ENCODE measurements at regions not wholly inside any gene's neighbourhood (a gene's known extent, or its start where the extent isn't known, plus 50 kb on each side); places are given as distances from the start of the nearest gene placed in this dataset.
A peak's percentile ranks its signal among the peaks of the same experiment; 100 is the strongest.

- TF ChIP-seq CTCF (IDR thresholded peaks at IDR 0.05) = no peak
- DNase-seq (ENCODE audit: low spot score) = no peak
- Histone ChIP-seq H3K9me3 (no peaks in the 10 kb centered on the region), H3K27ac (no peak overlapping the region), H3K36me3 (no peaks in the 10 kb centered on the region), H3K4me3 (no peak overlapping the region), H3K27me3 (no peaks in the 10 kb centered on the region), H3K4me1 (no peaks in the 10 kb centered on the region)
Measured at GRCh38 chr5:135253601-135254178, 145.3 kb downstream of the MACROH2A1 start.

- no peaks in the 10 kb centered on the region for H3K36me3 ChIP-seq
- H3K4me1 ChIP-seq = peaks cover 0 to 14% of the 10 kb centered on the region in 2 donors
- DNase-seq (ENCODE audit: low spot score) = peak; percentile 47
- H3K27me3 ChIP-seq = no peaks in the 10 kb centered on the region
- no peak for TF ChIP-seq CTCF (IDR thresholded peaks at IDR 0.05)
- H3K9me3 ChIP-seq = no peaks in the 10 kb centered on the region
- H3K27ac ChIP-seq = no peak overlapping the region
- no peak overlapping the region for H3K4me3 ChIP-seq
Measured at GRCh38 chr5:135251093-135251492, 147.9 kb downstream of the MACROH2A1 start.

- Histone ChIP-seq H3K27me3 (no peaks in the 10 kb centered on the region), H3K36me3 (no peaks in the 10 kb centered on the region), H3K9me3 (no peaks in the 10 kb centered on the region), H3K4me3 (no peak overlapping the region), H3K4me1 (peaks cover 0 to 18% of the 10 kb centered on the region in 2 donors), H3K27ac (no peak overlapping the region)
- no peak for DNase-seq (ENCODE audit: low spot score)
- TF ChIP-seq CTCF (IDR thresholded peaks at IDR 0.05) = no peak
Measured at GRCh38 chr5:135250671-135251070, 148.4 kb downstream of the MACROH2A1 start.

GRCh38 chr5:135249658-135250057 is 149.4 kb downstream of the MACROH2A1 start:
- Histone ChIP-seq H3K9me3 (no peaks in the 10 kb centered on the region), H3K4me3 (no peak overlapping the region), H3K27ac (no peak overlapping the region), H3K36me3 (no peaks in the 10 kb centered on the region), H3K4me1 (peaks cover 0 to 24% of the 10 kb centered on the region in 2 donors), H3K27me3 (no peaks in the 10 kb centered on the region)
- DNase-seq (ENCODE audit: low spot score) = peak; percentile 50
- TF ChIP-seq CTCF (IDR thresholded peaks at IDR 0.05) = no peak

GRCh38 chr5:135248801-135249231 is 150.2 kb downstream of the MACROH2A1 start:
- Histone ChIP-seq H3K27me3 (no peaks in the 10 kb centered on the region), H3K4me1 (peaks cover 0 to 30% of the 10 kb centered on the region in 2 donors), H3K9me3 (no peaks in the 10 kb centered on the region), H3K36me3 (no peaks in the 10 kb centered on the region), H3K27ac (no peak overlapping the region), H3K4me3 (no peak overlapping the region)
- DNase-seq (ENCODE audit: low spot score) = peak; percentile 43
- no peak for TF ChIP-seq CTCF (IDR thresholded peaks at IDR 0.05)

All from right atrium auricular region (tissue), 2 donors.